HG03342 (cell line): ENCODE measurements at regions not wholly inside any gene's neighbourhood (a gene's known extent, or its start where the extent isn't known, plus 50 kb on each side); places are given as distances from the start of the nearest gene placed in this dataset.
A peak's percentile ranks its signal among the peaks of the same experiment; 100 is the strongest.

Source experiments
- ATAC-seq: cut with Tn5 transposase; IDR thresholded peaks from one replicate; pipeline ENCODE4 v1.9.1; 2021; ENCODE audit warnings: mild to moderate bottlenecking, moderate library complexity; ENCODE audit not compliant: unreplicated experiment

GRCh38 chr20:20888266-20888656 lies 175.8 kb upstream of the RALGAPA2 start:
- ATAC-seq = no peak

- no peak for ATAC-seq
Observed at GRCh38 chr20:20887593-20888265, 175.3 kb upstream of the RALGAPA2 start.

GRCh38 chr20:20881808-20882207 lies 169.4 kb upstream of the RALGAPA2 start:
- ATAC-seq = no peak

- no peak for ATAC-seq
Observed at GRCh38 chr20:20877079-20877478, 164.6 kb upstream of the RALGAPA2 start.

GRCh38 chr20:20875716-20876115 lies 163.3 kb upstream of the RALGAPA2 start:
- ATAC-seq = no peak

GRCh38 chr20:20872428-20872827 lies 160.0 kb upstream of the RALGAPA2 start:
- ATAC-seq = no peak

- no peak for ATAC-seq
Observed at GRCh38 chr20:20869161-20869775, 156.8 kb upstream of the RALGAPA2 start.

- no peak for ATAC-seq
Observed at GRCh38 chr20:20864351-20865096, 152.1 kb upstream of the RALGAPA2 start.

GRCh38 chr20:20860078-20860806 lies 147.8 kb upstream of the RALGAPA2 start:
- peak; percentile 93 for ATAC-seq

GRCh38 chr20:20859510-20859909 lies 147.1 kb upstream of the RALGAPA2 start:
- no peak for ATAC-seq

- ATAC-seq = no peak
Observed at GRCh38 chr20:20856956-20857355, 144.5 kb upstream of the RALGAPA2 start.

- no peak for ATAC-seq
Observed at GRCh38 chr20:20856306-20856705, 143.9 kb upstream of the RALGAPA2 start.

GRCh38 chr20:20851385-20851784 lies 138.9 kb upstream of the RALGAPA2 start:
- no peak for ATAC-seq

- no peak for ATAC-seq
Observed at GRCh38 chr20:20850407-20850806, 138.0 kb upstream of the RALGAPA2 start.

GRCh38 chr20:20849161-20849560 lies 136.7 kb upstream of the RALGAPA2 start:
- no peak for ATAC-seq

GRCh38 chr20:20847814-20848213 lies 135.4 kb upstream of the RALGAPA2 start:
- ATAC-seq = no peak

- no peak for ATAC-seq
Observed at GRCh38 chr20:20843982-20844381, 131.5 kb upstream of the RALGAPA2 start.

- no peak for ATAC-seq
Observed at GRCh38 chr20:20839771-20840170, 127.3 kb upstream of the RALGAPA2 start.

- no peak for ATAC-seq
Observed at GRCh38 chr20:20837574-20838021, 125.2 kb upstream of the RALGAPA2 start.

- ATAC-seq = no peak
Observed at GRCh38 chr20:20836836-20837235, 124.4 kb upstream of the RALGAPA2 start.

GRCh38 chr20:20835897-20836296 lies 123.5 kb upstream of the RALGAPA2 start:
- ATAC-seq = no peak
